Suprapubic skin (tissue), 4 donors: ENCODE measurements at regions not wholly inside any gene's neighbourhood (a gene's known extent, or its start where the extent isn't known, plus 50 kb on each side); places are given as distances from the start of the nearest gene placed in this dataset.

Experiments
- EP300 ChIP-seq: sonication (generic); formaldehyde crosslinking; IDR thresholded peaks from one replicate; pipeline ENCODE4 v1.6.1; 2017; ENCODE audit warnings: antibody characterized with exemption
- POLR2A ChIP-seq, 2 donors: fragments of 450-650 bp; IDR thresholded peaks; one replicate each; pipeline ENCODE4 v1.6.1; 2017; ENCODE audit warnings: antibody characterized with exemption in 2 of 2, mild to moderate bottlenecking in 2 of 2, moderate library complexity in 2 of 2
- POLR2AphosphoS5 ChIP-seq, 3 donors: sonication (generic); formaldehyde crosslinking; IDR thresholded peaks; one replicate each; pipeline ENCODE4 v1.6.1; 2017; ENCODE audit warnings: antibody characterized with exemption in 3 of 3
- TF ChIP-seq, protein P1 (sequence below), 2 donors: fragments of 200-600 bp in 1 of 2; fragments of 450-650 bp in 1 of 2; sonication (generic) in 1 of 2; IDR thresholded peaks; one replicate each; pipeline ENCODE4 v1.5.1; 2016 to 2019; ENCODE audit warnings: antibody characterized with exemption in 2 of 2, mild to moderate bottlenecking in 1 of 2, moderate library complexity in 1 of 2

DNA sequence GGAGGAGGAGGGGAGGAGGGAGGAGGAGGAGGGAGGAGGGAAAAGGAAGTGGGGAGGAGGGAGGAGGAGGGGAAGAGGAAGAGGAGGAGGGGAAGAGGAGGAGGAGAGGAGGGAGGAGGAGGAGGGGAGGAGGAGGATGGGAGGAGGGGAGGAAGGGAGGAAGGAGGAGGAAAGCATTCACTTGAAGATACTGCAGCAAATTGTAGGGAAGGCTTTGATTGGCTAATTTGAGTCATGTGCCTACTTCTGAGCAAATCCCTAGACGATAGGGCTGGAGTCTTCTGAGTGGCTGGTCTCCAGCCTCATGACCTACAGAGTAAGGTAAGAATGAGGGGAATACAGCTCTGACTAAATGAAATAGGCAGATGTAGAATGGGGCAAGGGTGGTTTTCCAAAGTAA lies 783.2 kb upstream of the RBFOX1 start:
- TF ChIP-seq, protein P1, sequence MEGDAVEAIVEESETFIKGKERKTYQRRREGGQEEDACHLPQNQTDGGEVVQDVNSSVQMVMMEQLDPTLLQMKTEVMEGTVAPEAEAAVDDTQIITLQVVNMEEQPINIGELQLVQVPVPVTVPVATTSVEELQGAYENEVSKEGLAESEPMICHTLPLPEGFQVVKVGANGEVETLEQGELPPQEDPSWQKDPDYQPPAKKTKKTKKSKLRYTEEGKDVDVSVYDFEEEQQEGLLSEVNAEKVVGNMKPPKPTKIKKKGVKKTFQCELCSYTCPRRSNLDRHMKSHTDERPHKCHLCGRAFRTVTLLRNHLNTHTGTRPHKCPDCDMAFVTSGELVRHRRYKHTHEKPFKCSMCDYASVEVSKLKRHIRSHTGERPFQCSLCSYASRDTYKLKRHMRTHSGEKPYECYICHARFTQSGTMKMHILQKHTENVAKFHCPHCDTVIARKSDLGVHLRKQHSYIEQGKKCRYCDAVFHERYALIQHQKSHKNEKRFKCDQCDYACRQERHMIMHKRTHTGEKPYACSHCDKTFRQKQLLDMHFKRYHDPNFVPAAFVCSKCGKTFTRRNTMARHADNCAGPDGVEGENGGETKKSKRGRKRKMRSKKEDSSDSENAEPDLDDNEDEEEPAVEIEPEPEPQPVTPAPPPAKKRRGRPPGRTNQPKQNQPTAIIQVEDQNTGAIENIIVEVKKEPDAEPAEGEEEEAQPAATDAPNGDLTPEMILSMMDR (IDR thresholded peaks at IDR 0.05) = no peak
- TF ChIP-seq POLR2AphosphoS5 (IDR thresholded peaks at IDR 0.05) (no peak), POLR2A (IDR thresholded peaks at IDR 0.05) (no peak), EP300 (no peak)
